ENCODE measurements at regions not wholly inside any gene's neighbourhood (a gene's known extent, or its start where the extent isn't known, plus 50 kb on each side); places are given as distances from the start of the nearest gene placed in this dataset.

DNA sequence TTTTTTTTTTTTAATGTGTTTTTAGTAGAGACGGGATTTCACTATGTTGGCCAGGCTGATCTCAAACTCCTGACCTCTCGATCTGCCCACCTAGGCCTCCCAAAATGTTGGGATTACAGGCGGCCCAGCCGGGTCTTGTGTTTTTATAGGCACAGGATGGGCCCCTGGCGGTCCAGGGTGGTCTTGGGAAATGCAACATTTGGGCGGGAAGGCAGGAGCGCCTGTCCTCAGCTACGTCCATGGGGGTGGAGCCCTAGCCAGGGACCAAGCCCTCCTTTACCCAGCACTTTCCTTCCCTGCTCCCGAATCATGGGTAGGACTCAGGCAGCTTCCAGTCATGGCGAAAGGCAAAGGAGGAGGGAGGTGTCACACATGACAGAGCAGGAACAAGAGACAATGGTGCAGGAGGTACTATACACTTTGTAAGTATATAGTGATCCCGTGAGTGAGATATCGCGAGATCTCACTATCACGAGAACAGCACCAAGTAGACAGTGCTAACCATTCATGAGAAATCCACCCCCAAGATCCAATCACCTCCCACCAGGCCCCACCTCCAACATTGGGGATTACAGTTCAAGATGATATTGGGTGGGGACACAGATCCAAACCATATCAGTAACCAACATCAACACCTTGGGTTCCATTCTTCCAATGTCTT is 226.7 kb upstream of the WSCD1 start:
- H3K4me3 ChIP-seq = no peak overlapping the region
- no peaks in the 10 kb centered on the region for H3K9me3 ChIP-seq
- H3K36me3 ChIP-seq = no peaks in the 10 kb centered on the region
- DNase-seq = no peak
- H3K27me3 ChIP-seq = no peaks in the 10 kb centered on the region

DNA sequence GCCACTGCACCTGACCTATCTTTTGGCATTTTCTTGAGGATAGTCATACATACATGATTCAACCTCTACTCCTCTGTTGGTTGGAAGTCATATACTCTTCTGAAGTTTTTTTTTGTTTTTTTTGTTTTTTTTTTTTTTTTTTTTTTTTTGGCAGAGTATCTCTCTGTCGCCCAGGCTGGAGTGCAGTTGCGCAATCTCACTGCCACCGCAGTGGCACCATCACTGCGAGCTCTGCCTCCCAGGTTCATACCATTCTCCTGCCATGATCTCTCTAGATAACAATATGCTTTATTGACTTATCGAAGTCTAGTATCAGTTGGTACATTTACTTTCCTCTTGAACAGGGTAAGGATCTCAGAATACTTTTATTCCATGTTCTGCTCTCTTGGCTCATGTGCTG is 224.2 kb upstream of the WSCD1 start:
- Histone ChIP-seq H3K9me3 (no peaks in the 10 kb centered on the region), H3K27me3 (no peaks in the 10 kb centered on the region), H3K4me3 (no peak overlapping the region), H3K36me3 (no peaks in the 10 kb centered on the region)
- DNase-seq = no peak

DNA sequence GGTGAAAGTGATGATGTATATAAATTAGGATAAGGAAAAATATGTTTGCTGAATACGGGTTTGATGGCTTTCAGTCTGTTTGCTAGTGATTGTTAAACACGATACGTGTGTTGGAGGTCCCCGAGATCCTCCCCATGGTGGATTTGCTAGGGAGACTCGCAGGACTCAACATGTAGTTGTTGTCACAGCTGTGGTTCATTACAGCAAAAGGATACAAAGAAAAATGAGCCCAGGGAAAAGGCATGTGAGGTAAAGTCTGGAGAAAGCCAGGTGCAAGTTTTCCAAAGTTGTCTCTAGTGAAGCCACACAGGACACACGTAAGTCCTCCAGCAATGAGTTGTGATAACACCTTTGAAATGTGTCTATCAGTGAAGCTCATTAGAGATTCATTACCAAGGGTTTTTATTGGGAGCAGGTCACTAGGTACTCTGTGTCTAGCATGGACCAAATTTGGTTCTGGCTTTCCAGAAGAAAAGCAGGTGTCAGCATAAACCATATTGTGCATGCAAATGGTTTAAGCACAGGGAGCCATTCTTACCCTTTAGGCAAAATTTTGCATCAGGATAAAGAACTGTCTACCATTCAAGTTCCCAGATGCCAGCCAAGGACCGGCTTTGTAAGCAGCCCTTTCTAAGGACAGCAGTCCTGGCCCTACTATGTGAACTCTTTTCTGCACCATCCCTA is 215.2 kb upstream of the WSCD1 start:
- no peak overlapping the region for H3K4me3 ChIP-seq
- no peak for DNase-seq
- H3K27me3 ChIP-seq = no peaks in the 10 kb centered on the region
- H3K36me3 ChIP-seq = no peaks in the 10 kb centered on the region
- no peaks in the 10 kb centered on the region for H3K9me3 ChIP-seq

DNA sequence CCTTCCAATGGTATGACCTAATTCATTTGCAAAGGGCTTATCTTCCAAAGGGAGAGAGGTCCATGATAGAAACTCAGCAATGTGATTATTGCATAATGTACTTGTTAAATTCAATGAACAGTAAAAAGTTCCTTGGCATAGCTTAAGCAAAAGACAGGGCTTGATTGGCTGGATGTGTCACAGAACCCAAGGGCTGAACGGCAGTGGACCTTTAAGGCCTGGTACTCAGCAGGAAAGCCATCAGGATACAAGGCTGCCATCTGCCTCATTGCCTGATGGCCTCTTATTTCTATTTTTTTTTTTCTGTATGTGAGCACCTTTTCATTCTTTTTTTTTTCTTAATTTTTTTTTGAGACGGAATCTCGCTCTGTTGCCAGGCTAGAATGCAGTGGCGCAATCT is 208.9 kb upstream of the WSCD1 start:
- no peak for DNase-seq
- Histone ChIP-seq H3K27me3 (no peaks in the 10 kb centered on the region), H3K9me3 (no peaks in the 10 kb centered on the region), H3K36me3 (no peaks in the 10 kb centered on the region), H3K4me3 (no peak overlapping the region)

DNA sequence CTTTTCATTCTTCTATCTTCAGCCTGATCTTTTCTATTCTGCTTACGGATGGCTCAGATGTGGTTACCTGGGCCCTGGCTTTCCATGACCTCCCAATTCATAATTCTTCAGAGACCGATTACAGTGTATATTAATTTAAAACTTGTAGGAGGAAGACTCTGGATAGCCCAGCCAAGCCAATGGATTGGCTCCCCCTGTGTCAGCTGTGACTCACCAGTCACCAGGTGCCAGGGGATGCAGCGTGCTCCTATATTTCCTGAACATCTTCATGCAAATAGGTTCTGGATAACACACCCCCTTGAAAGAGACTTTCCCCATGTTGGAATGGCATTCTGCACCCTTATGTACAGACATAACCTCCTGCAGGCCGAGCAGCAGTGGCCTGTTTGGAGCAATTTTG is 208.3 kb upstream of the WSCD1 start:
- Histone ChIP-seq H3K4me3 (no peak overlapping the region), H3K36me3 (no peaks in the 10 kb centered on the region), H3K27me3 (no peaks in the 10 kb centered on the region), H3K9me3 (no peaks in the 10 kb centered on the region)
- DNase-seq = no peak

DNA sequence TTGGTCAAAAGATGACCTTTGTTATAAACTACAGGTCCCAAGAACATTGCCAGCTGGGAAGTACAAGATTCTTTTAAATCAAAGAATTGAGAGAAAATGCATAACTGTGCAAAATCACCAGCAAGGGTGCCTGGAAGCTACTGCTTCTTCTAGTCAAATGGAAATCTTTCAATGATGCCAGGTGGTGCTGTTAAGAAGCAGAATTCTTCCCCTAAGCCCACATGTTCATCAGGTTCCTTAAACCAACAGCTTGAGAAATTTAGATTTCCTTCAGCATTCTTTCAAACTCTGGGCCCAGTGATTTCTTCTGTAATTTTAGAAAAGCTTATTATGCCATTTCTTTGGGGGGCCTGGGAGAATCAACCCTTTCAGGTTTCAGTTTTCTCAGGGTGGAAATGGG is 207.8 kb upstream of the WSCD1 start:
- H3K4me3 ChIP-seq = no peak overlapping the region
- H3K27me3 ChIP-seq = no peaks in the 10 kb centered on the region
- H3K36me3 ChIP-seq = no peaks in the 10 kb centered on the region
- DNase-seq = no peak
- no peaks in the 10 kb centered on the region for H3K9me3 ChIP-seq

DNA sequence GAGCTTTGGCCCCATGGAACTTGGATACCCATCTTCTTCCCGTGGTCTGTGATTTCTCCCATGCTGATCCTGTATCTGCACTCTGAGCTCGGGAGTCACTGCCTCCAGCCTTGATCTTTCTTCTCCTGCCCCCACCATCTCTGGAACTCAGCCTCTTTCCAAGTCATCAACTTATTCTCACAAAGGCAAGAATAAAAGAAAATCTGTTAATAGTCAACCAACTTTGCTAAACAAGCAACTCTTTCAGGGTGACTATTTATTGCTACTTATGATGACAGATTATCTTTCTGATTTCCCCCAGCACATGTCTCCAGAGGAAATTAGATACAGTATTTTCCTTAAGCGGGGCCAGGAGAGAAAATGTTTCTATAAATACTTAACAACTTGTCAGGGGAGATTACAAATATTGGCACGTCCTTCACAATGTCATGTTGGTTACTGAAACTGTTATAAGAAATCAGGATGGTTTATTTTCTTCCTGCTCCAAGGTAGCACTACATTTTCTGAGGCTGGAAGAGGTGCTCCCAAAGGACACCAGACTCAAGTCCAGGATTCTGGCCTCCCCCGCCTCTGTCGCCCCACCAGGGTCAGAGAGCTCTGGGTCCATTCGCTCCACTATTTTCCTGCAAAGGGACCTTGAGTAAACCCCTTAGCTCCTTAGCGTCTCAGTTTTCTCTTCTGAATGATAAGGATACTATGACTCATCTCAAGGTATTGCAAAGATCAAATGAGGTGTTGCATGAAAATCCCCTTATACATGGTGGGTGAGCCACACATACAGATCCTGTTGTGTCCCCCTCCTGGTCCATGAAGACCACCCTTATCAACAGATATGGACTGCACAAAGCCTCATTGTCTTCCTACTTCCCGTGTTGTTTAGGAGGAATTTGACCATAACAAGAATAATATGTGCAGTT is 205.2 kb upstream of the WSCD1 start:
- no peak for DNase-seq
- no peaks in the 10 kb centered on the region for H3K27me3 ChIP-seq
- no peaks in the 10 kb centered on the region for H3K9me3 ChIP-seq
- no peak overlapping the region for H3K4me3 ChIP-seq
- H3K36me3 ChIP-seq = no peaks in the 10 kb centered on the region

DNA sequence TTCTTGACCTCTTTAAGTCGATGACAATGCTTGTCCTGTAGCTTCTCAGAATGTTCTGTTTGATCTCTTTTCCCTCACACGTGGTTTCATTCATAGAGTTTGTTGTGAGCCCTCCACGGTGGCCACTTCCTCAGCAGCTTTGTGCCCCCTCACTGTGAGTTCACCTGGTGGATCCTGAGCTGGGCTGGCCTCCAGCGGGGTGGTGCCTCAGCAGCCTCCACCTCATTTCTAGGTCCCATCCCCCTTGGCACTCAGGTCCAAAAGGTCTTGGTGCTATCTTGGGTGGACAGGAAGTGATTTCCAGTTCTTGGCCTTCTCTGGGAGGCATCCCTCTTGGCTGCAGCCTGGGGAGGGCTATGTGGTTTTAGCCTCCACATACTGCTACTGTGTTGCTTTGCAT is 203.2 kb upstream of the WSCD1 start:
- H3K9me3 ChIP-seq = no peaks in the 10 kb centered on the region
- DNase-seq = no peak
- H3K36me3 ChIP-seq = no peaks in the 10 kb centered on the region
- H3K27me3 ChIP-seq = no peaks in the 10 kb centered on the region
- no peak overlapping the region for H3K4me3 ChIP-seq

DNA sequence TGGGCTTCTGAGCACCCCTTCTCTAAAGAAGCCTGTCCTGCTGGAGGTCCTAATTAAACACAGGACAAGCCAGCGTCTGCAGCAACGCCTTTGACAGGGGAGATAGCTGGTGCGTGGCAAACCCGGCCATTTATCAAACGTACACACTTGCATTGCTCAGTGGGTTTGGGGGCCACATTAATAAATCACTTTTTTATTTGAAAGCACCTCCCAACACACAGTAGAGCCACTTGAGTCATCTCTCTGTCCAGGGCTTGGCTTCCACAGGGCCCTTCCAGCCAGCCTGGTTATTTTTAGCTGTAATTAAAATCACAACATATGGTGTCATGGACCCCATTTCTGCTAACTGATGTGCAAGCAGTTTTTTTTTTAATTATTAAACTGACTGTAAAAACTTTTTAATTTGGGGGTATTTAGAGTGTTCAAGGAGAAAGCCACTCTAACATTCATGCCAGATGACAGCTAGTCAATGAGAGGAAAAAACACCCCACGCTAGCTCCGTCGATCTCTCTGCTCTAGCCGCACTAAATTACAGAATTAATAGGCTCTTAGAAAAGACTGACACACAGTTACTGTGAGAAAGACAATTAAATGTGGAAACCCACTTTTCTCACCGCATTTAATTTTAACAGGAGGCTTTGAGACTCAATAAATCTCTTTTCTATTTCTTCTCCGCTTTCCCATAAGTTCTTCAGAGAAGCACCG is 201.0 kb upstream of the WSCD1 start:
- Histone ChIP-seq H3K4me3 (no peak overlapping the region), H3K36me3 (no peaks in the 10 kb centered on the region), H3K9me3 (no peaks in the 10 kb centered on the region), H3K27me3 (no peaks in the 10 kb centered on the region)
- no peak for DNase-seq

DNA sequence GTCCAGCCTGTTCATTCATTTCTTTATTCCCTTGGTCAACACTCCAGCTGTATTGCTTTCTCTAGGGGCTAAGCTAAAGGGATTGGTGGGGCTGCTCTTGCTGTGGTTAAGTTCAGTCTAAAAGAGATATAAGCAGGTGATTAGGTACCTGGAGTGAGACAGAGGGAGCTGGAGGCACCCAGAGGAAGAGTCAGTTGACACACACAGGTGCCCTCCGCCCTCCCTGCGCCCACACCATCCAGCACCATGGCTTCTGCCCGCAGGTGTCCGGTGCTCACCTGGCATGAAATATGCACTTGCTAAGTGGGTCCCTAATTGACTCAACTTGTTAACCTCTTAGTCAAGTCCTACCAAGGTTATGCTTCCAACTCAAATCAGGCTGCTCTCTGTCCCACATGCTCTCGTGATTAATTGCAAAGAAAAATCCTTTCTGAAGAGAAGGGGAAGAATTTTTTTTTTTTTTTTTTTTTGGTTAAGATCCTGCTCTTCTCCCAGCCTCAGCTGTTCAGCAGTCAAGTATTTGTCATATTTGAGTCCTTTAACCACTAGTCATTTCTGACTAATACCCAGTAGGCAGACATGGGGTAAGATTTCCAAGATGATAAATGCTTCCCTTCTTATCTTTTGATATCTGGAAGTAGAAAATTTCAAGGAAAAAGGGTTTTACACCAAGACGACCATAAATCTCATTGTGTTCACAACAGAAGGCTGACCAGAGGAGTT is 199.8 kb upstream of the WSCD1 start:
- H3K4me3 ChIP-seq = no peak overlapping the region
- DNase-seq = no peak
- H3K36me3 ChIP-seq = no peaks in the 10 kb centered on the region
- no peaks in the 10 kb centered on the region for H3K27me3 ChIP-seq
- H3K9me3 ChIP-seq = no peaks in the 10 kb centered on the region

DNA sequence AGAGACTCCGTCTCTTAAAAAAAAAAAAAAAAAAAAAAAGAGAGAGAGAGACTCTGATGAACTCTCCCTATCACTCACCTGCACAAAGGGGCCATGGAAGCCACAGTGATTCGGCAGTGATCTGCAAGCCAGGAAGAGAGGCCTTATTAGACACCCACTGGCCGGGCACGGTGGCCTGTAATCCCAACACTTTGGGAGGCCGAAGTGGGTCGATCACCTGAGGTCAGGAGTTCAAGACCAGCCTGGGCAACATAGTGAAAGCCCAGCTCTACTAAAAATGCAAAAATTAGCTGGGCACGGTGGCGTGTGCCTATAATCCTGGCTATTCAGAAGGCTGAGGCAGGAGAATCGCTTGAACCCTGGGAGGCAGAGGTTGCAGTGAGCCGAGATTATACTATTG is 198.5 kb upstream of the WSCD1 start:
- no peaks in the 10 kb centered on the region for H3K36me3 ChIP-seq
- no peaks in the 10 kb centered on the region for H3K27me3 ChIP-seq
- H3K9me3 ChIP-seq = no peaks in the 10 kb centered on the region
- no peak for DNase-seq
- no peak overlapping the region for H3K4me3 ChIP-seq

DNA sequence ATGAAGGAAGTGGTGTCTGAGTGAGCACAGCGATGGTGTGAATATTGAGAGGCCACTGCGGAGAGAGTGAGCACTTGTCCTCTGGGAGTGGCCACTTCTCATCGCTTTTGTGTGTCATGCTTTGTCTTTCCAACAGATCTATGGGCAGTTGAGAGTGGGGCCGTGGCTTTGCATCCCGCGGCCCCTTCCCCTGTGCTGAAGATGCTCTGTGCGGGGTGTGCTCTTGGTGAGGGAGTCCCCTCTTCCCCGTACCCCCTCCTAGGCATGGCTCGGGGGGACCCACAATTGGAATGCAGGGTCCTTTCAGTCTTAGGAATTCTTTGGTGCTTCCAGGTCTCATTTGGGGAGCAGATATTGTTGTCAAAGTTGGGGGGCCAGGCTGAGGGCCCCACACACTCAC is 197.3 kb upstream of the WSCD1 start:
- H3K4me3 ChIP-seq = no peak overlapping the region
- DNase-seq = no peak
- H3K36me3 ChIP-seq = no peaks in the 10 kb centered on the region
- no peaks in the 10 kb centered on the region for H3K27me3 ChIP-seq
- no peaks in the 10 kb centered on the region for H3K9me3 ChIP-seq

DNA sequence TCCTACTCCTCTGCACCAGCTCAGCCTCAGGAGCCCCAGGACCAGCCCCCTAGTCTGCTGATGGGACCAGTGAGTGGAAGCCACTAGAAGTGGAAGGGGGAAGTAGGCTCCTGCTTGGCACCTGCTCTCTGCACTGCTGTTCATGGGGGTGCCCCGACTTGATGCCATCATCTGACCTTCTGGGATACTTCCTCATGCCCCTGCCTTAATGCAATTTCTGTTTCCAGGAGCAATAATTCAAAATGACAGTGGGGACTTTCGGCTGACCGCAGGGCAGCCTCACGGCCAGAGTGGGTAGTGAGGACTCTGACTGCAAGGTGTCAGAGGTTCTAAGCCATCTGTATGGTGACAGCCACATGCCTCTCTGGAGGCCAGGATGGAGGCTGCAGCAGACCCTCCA is 196.4 kb upstream of the WSCD1 start:
- Histone ChIP-seq H3K9me3 (no peaks in the 10 kb centered on the region), H3K36me3 (no peaks in the 10 kb centered on the region), H3K4me3 (no peak overlapping the region), H3K27me3 (no peaks in the 10 kb centered on the region)
- no peak for DNase-seq

DNA sequence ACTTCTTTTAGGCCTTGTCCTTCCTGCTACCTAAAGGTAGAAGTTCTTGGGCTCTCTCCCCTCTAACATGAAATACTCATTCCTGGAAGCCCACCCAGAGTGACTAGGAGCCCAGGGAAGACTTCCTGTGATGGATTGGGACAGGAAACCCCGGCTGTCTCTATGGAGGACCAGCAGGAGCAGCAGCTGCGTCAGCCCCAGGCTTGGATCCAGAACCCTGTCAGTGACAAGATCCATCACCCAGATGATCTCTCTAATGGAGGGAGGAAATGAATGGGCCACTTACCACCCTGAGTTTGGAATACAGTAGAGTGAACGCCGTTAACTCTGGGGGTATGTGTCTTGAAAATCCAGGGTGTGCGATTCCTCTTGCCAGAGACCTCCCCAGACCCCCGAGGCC is 195.7 kb upstream of the WSCD1 start:
- no peak for DNase-seq
- no peaks in the 10 kb centered on the region for H3K9me3 ChIP-seq

DNA sequence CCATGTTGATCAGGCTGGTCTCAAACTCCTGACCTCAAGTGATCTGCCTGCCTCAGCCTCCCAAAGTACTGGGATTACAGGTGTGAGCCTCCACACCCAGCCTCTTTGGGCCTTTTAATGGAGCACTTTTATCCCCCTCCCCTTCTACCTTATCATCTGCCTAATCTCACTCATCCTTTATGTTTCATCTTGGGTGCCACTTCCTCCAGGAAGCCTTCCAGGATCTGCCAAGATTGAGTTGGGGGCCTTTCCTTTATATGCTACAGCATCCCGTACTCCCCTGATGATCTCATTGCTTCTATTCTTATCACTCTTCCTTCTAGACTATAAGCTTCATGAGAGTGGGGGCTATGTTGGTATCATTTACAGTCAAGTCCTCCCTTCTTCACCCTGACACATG is 192.8 kb upstream of the WSCD1 start:
- H3K36me3 ChIP-seq = no peaks in the 10 kb centered on the region
- no peaks in the 10 kb centered on the region for H3K9me3 ChIP-seq
- H3K4me3 ChIP-seq = no peak overlapping the region
- no peaks in the 10 kb centered on the region for H3K27me3 ChIP-seq
- no peak for DNase-seq

More for the DNA sequence above, 195.7 kb upstream of the WSCD1 start:
- no peaks in the 10 kb centered on the region for H3K36me3 ChIP-seq
- H3K27me3 ChIP-seq = no peaks in the 10 kb centered on the region
- H3K4me3 ChIP-seq = no peak overlapping the region

DNA sequence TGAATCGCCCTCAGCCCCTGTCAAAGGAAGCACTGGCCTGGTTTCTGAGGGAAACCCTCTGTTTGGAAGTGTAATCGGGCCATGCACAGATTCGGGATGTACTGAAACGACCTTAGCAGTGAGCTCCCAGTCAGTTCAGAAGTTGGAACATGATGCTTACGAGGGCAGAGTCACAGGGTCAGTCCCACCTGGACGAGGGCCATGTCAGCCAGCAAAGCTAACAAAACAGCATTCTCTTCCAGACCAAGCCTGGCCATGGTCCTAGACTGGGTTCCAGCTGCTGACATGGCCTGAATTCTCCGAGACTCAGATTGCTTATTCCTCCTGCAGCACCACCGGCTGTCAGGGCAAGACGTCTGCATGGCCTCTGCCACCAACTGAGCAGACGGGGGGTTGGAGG is 192.2 kb upstream of the WSCD1 start:
- Histone ChIP-seq H3K9me3 (no peaks in the 10 kb centered on the region), H3K27me3 (no peaks in the 10 kb centered on the region), H3K36me3 (no peaks in the 10 kb centered on the region), H3K4me3 (no peak overlapping the region)
- peak; percentile 24 for DNase-seq

All from MG63 (cell line).